HepG2 (cell line): ENCODE measurements at regions not wholly inside any gene's neighbourhood (a gene's known extent, or its start where the extent isn't known, plus 50 kb on each side); places are given as distances from the start of the nearest gene placed in this dataset.
A peak's percentile ranks its signal among the peaks of the same experiment; 100 is the strongest.

Experiments used
- ASH2L ChIP-seq: fragments of 300-600, 200-600 bp; sonication (generic); IDR thresholded peaks from 2 replicates; pipeline ENCODE4 v1.7.0; 2017; ENCODE audit warnings: low read depth, mild to moderate bottlenecking, moderate library complexity, mixed read lengths, low read length; ENCODE audit not compliant: insufficient read length
- BRCA1 ChIP-seq: sonication (generic); formaldehyde crosslinking; IDR thresholded peaks from 2 replicates; pipeline ENCODE4 v1.4.0; 2020; ENCODE audit warnings: missing genetic modification reagents
- CAMTA2 ChIP-seq: sonication (generic); formaldehyde crosslinking; IDR thresholded peaks from 2 replicates; pipeline ENCODE4 v1.4.0; 2020; ENCODE audit warnings: mild to moderate bottlenecking, missing genetic modification reagents, borderline replicate concordance
- CBX1 ChIP-seq: IDR thresholded peaks from one replicate; pipeline ENCODE4 v1.6.1; 2016; ENCODE audit warnings: antibody characterized with exemption, low read depth
- CHD4 ChIP-seq: fragments of 200-600 bp; sonication (generic); IDR thresholded peaks from 2 replicates; pipeline ENCODE4 v1.7.0; 2017; ENCODE audit warnings: mild to moderate bottlenecking, low read length, borderline replicate concordance
- ELF4 ChIP-seq: sonication (generic); formaldehyde crosslinking; IDR thresholded peaks from 2 replicates; pipeline ENCODE4 v1.5.0; 2020; ENCODE audit warnings: missing genetic modification reagents, mild to moderate bottlenecking, moderate library complexity, borderline replicate concordance
- KLF15 ChIP-seq: sonication (generic); formaldehyde crosslinking; IDR thresholded peaks from 2 replicates; pipeline ENCODE4 v1.8.1; 2023; ENCODE audit warnings: borderline replicate concordance, mild to moderate bottlenecking, inconsistent platforms, missing genetic modification reagents, mixed read lengths
- MEF2D ChIP-seq: sonication (generic); formaldehyde crosslinking; IDR thresholded peaks from 2 replicates; pipeline ENCODE4 v1.5.1; 2020; ENCODE audit warnings: mild to moderate bottlenecking, missing genetic modification reagents
- MIER2 ChIP-seq: IDR thresholded peaks from 2 replicates; pipeline ENCODE4 v1.6.1; 2016; ENCODE audit warnings: missing biosample characterization, missing genetic modification reagents
- NBN ChIP-seq: fragments of 450-650 bp; conservative IDR thresholded peaks from 2 replicates; pipeline ENCODE4 v1.6.1; 2017
- NCOA2 ChIP-seq: sonication (generic); formaldehyde crosslinking; IDR thresholded peaks from 2 replicates; pipeline ENCODE4 v1.8.0; 2022; ENCODE audit warnings: inconsistent platforms
- PHF20 ChIP-seq: sonication (generic); formaldehyde crosslinking; IDR thresholded peaks from 2 replicates; pipeline ENCODE4 v1.5.0; 2020; ENCODE audit warnings: mild to moderate bottlenecking, missing genetic modification reagents
- PHF8 ChIP-seq: sonication (generic); formaldehyde crosslinking; IDR thresholded peaks from 2 replicates; pipeline ENCODE4 v1.5.0; 2020; ENCODE audit warnings: missing genetic modification reagents
- RXRB ChIP-seq: IDR thresholded peaks from 2 replicates; pipeline ENCODE4 v1.6.1; 2016; ENCODE audit warnings: borderline replicate concordance, missing genetic modification reagents, missing compliant biosample characterization
- ZBTB1 ChIP-seq: sonication (generic); formaldehyde crosslinking; IDR thresholded peaks from 2 replicates; pipeline ENCODE4 v1.4.0; 2020; ENCODE audit warnings: missing genetic modification reagents, borderline replicate concordance
- ZBTB7A ChIP-seq: sonication (generic); formaldehyde crosslinking; IDR thresholded peaks from 2 replicates; pipeline ENCODE4 v1.8.0; 2022; ENCODE audit warnings: mild to moderate bottlenecking, missing genetic modification reagents
- ZC3H4 ChIP-seq: sonication (generic); formaldehyde crosslinking; IDR thresholded peaks from 2 replicates; pipeline ENCODE4 v1.4.0; 2020; ENCODE audit warnings: missing genetic modification reagents, borderline replicate concordance
- ZNF124 ChIP-seq: sonication (generic); formaldehyde crosslinking; IDR thresholded peaks from 2 replicates; pipeline ENCODE4 v1.4.0; 2020; ENCODE audit warnings: missing genetic modification reagents
- ZNF30 ChIP-seq: sonication (generic); formaldehyde crosslinking; IDR thresholded peaks from 2 replicates; pipeline ENCODE4 v1.5.0; 2020; ENCODE audit warnings: mild to moderate bottlenecking, missing genetic modification reagents
- ZNF333 ChIP-seq: sonication (generic); formaldehyde crosslinking; IDR thresholded peaks from 2 replicates; pipeline ENCODE4 v1.4.0; 2020; ENCODE audit warnings: mild to moderate bottlenecking, missing genetic modification reagents, borderline replicate concordance
- ZNF607 ChIP-seq: sonication (generic); formaldehyde crosslinking; IDR thresholded peaks from 2 replicates; pipeline ENCODE4 v1.5.1; 2020; ENCODE audit warnings: missing genetic modification reagents, mild to moderate bottlenecking, borderline replicate concordance
- ZNF672 ChIP-seq: sonication (generic); formaldehyde crosslinking; IDR thresholded peaks from 2 replicates; pipeline ENCODE4 v1.8.1; 2022; ENCODE audit warnings: missing genetic modification reagents
- TF ChIP-seq, protein P1 (sequence below): IDR thresholded peaks from 2 replicates; pipeline ENCODE4 v1.6.1; 2016; ENCODE audit warnings: mild to moderate bottlenecking, missing biosample characterization, missing genetic modification reagents
- TF ChIP-seq, protein P2 (sequence below): IDR thresholded peaks from 2 replicates; pipeline ENCODE4 v1.6.1; 2012; ENCODE audit warnings: low read length, improper control_type of control experiment
- TF ChIP-seq, protein P3 (sequence below): sonication (generic); formaldehyde crosslinking; IDR thresholded peaks from 2 replicates; pipeline ENCODE4 v1.8.1; 2023; ENCODE audit warnings: missing genetic modification reagents, inconsistent platforms, borderline replicate concordance

DNA sequence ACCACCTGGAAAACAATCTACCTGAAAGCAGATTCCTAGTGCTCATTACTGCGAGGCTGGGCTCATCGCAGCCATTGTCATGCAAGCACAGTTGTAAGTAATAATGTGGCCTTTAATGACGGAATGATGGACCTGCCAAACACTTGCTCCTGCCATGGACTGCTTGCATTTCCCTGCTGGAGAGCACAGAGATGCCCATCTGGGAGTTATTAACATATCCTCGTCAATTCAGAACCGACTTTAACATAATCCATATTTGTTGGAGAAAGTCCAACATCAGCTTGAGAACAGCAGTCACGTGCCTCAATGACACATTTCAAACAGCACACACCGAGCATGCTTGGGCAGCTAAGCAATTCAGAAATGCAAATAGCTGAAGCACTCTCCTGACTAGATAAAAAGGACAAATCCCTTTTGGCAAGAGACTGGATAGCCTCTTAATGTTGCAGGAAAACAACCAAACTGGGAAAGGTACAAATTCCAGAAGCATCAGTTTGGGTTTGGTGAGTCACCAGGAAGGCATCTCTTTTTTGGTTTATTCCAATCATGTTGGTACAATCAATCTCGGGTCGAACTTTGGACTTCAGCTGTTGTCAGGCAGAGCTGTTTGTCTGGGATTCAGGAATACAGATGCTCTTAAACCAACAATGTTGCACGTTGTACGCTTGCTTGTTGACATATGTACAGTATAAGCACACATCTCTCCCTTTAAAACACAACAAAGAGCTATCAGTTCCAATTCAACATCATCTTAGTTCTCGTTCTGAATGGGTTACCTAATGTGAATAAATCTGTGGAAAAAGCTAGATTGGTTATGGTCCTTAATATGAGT, 395.8 kb downstream of the LNPK start (continued):
- TF ChIP-seq, protein P1, sequence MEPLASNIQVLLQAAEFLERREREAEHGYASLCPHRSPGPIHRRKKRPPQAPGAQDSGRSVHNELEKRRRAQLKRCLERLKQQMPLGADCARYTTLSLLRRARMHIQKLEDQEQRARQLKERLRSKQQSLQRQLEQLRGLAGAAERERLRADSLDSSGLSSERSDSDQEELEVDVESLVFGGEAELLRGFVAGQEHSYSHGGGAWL = no peak
- peak; percentile 63; the same call in 1 of the 2 replicates for TF ChIP-seq ZNF607 (CRISPR knock-in tag)
- 0 out of 2 replicates have a peak, but pooled peaks have one; percentile 61 for TF ChIP-seq ELF4 (CRISPR knock-in tag)
- TF ChIP-seq CAMTA2 (CRISPR knock-in tag) = no peak
- TF ChIP-seq, protein P2, sequence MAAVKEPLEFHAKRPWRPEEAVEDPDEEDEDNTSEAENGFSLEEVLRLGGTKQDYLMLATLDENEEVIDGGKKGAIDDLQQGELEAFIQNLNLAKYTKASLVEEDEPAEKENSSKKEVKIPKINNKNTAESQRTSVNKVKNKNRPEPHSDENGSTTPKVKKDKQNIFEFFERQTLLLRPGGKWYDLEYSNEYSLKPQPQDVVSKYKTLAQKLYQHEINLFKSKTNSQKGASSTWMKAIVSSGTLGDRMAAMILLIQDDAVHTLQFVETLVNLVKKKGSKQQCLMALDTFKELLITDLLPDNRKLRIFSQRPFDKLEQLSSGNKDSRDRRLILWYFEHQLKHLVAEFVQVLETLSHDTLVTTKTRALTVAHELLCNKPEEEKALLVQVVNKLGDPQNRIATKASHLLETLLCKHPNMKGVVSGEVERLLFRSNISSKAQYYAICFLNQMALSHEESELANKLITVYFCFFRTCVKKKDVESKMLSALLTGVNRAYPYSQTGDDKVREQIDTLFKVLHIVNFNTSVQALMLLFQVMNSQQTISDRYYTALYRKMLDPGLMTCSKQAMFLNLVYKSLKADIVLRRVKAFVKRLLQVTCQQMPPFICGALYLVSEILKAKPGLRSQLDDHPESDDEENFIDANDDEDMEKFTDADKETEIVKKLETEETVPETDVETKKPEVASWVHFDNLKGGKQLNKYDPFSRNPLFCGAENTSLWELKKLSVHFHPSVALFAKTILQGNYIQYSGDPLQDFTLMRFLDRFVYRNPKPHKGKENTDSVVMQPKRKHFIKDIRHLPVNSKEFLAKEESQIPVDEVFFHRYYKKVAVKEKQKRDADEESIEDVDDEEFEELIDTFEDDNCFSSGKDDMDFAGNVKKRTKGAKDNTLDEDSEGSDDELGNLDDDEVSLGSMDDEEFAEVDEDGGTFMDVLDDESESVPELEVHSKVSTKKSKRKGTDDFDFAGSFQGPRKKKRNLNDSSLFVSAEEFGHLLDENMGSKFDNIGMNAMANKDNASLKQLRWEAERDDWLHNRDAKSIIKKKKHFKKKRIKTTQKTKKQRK = no peak
- peak; percentile 82 for TF ChIP-seq RXRB (CRISPR knock-in tag)
- TF ChIP-seq ASH2L = peak; percentile 90
- TF ChIP-seq MEF2D (CRISPR knock-in tag) = peak; percentile 87
- no peak for TF ChIP-seq NBN
- no peak for TF ChIP-seq ZNF672
- TF ChIP-seq CBX1 = no peak
- TF ChIP-seq BRCA1 (CRISPR knock-in tag) = no peak
- no peak for TF ChIP-seq ZNF333 (CRISPR knock-in tag)
- TF ChIP-seq PHF20 (CRISPR knock-in tag) = no peak
- no peak for TF ChIP-seq ZBTB1
- TF ChIP-seq ZNF124 (CRISPR knock-in tag) = peak; percentile 78
- no peak for TF ChIP-seq PHF8 (CRISPR knock-in tag)
- peak; percentile 96; the same call in 1 of the 2 replicates for TF ChIP-seq CHD4
- TF ChIP-seq ZC3H4 (CRISPR knock-in tag) = no peak
- TF ChIP-seq NCOA2 = peak; percentile 94
- peak; percentile 81; the same call in 1 of the 2 replicates for TF ChIP-seq ZNF30 (CRISPR knock-in tag)
- TF ChIP-seq, protein P3, sequence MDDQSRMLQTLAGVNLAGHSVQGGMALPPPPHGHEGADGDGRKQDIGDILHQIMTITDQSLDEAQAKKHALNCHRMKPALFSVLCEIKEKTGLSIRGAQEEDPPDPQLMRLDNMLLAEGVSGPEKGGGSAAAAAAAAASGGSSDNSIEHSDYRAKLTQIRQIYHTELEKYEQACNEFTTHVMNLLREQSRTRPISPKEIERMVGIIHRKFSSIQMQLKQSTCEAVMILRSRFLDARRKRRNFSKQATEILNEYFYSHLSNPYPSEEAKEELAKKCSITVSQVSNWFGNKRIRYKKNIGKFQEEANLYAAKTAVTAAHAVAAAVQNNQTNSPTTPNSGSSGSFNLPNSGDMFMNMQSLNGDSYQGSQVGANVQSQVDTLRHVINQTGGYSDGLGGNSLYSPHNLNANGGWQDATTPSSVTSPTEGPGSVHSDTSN (CRISPR knock-in tag) = no peak
- TF ChIP-seq ZBTB7A (CRISPR knock-in tag) = no peak
- no peak for TF ChIP-seq KLF15 (CRISPR knock-in tag)
- TF ChIP-seq MIER2 = peak; percentile 58; the same call in 1 of the 2 replicates
